Activated CD8-positive, alpha-beta T cell treated with anti-CD3 and anti-CD28 coated beads for 36 hours (primary cell): ENCODE measurements at regions not wholly inside any gene's neighbourhood (a gene's known extent, or its start where the extent isn't known, plus 50 kb on each side); places are given as distances from the start of the nearest gene placed in this dataset.
"Not testable (repeated sequence)": the region's sequence is repeated elsewhere in the genome, so short reads cannot be mapped to it uniquely, and the experiment has no call there.

Experiments used
- ATAC-seq: fragments of 200-7000 bp; cut with Tn5 transposase; one replicate; pipeline ENCODE4 v1.10.0; 2021; ENCODE audit warnings: mild to moderate bottlenecking, moderate library complexity
- CTCF ChIA-PET: fragments of 350-600 bp; sonication (Branson Sonifier 250); formaldehyde crosslinking; loops from one replicate; lab custom pipeline; 2021; ENCODE audit warnings: antibody characterized with exemption; lab: Charles Lee
- POLR2A ChIA-PET: fragments of 350-600 bp; sonication (Branson Sonifier 250); formaldehyde crosslinking; loops from one replicate; lab custom pipeline; 2021; ENCODE audit warnings: antibody characterized with exemption; lab: Charles Lee
- DNase-seq: peaks from one replicate; pipeline ENCODE4 v3.0.0-alpha.2; 2020
- H3K27ac Mint-ChIP-seq: one replicate; pipeline ENCODE4 v1.8.0; 2021; ENCODE audit warnings: mild to moderate bottlenecking, mixed read lengths
- H3K27me3 Mint-ChIP-seq: one replicate; pipeline ENCODE4 v1.8.0; 2021; ENCODE audit warnings: mixed read lengths
- H3K36me3 Mint-ChIP-seq: one replicate; pipeline ENCODE4 v1.8.0; 2021; ENCODE audit warnings: low read depth, mixed read lengths
- H3K4me1 Mint-ChIP-seq: one replicate; pipeline ENCODE4 v1.8.0; 2021; ENCODE audit warnings: low read depth, mixed read lengths
- H3K4me3 Mint-ChIP-seq: one replicate; pipeline ENCODE4 v1.8.0; 2021; ENCODE audit warnings: mild to moderate bottlenecking, moderate library complexity, mixed read lengths
- H3K9me3 Mint-ChIP-seq: one replicate; pipeline ENCODE4 v1.8.0; 2021; ENCODE audit warnings: mixed read lengths
- intact Hi-C: fragments of 100-400 bp; cut with micrococcal nuclease; formaldehyde crosslinking; loops from one replicate; pipeline ENCODE4 v1.10.0; 2022
- TF ChIP-seq, protein P1 (sequence below): fragments of 200-600 bp; IDR thresholded peaks from one replicate; pipeline ENCODE4 v1.8.0; 2022; ENCODE audit warnings: antibody characterized with exemption, mild to moderate bottlenecking

DNA sequence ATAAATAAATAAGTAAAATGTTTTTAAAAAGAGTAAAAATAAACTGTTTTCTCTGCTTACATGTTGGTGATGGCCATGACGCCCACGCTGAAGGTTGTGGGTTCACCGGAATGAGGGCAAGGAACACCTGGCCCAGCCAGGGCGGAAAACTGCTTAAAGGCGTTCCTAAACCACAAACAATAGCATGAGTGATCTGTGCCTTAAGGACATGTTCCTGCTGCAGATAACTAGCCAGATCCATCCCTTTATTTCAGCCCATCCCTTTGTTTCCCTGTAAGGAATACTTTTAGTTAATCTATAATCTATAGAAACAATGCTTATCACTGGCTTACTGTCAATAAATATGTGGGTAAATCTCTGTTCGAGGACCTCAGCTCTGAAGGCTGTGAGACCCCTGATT, 63.3 kb upstream of the CEP78 start:
- H3K36me3 Mint-ChIP-seq, H3K27me3 Mint-ChIP-seq, H3K4me3 Mint-ChIP-seq, intact Hi-C loops, H3K4me1 Mint-ChIP-seq, CTCF ChIA-PET, H3K9me3 Mint-ChIP-seq, ATAC-seq, H3K27ac Mint-ChIP-seq, DNase-seq: not testable (repeated sequence)
- POLR2A ChIA-PET = interaction anchor here (0.5 kb wide), 1 partner anchor 32 kb away, joined by 3 read pairs; no protein-coding TSS in a partner anchor

DNA sequence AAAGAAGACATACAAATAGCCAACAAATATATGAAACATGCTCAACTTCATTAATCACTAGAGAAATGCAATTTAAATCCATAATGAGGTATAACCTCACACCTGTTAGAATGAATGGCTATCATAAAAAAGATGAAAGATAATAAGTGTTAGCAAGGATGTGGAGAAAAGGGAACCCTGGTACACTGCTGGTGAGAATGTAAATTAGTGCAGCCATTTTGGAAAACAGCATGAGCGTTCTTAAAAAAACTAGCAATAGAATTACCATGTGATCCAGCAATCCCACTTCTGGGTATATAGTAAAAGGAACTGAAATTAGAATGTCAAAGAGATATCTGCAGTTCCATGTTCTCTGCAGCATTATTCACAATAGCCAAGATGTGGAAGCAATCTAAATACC, 64.2 kb upstream of the CEP78 start:
- Mint-ChIP-seq H3K27me3 (no peaks in the 10 kb centered on the region), H3K9me3 (peaks cover 8% of the 10 kb centered on the region), H3K4me3 (no peak overlapping the region), H3K4me1 (no peaks in the 10 kb centered on the region), H3K36me3 (no peaks in the 10 kb centered on the region), H3K27ac (no peak overlapping the region)
- intact Hi-C loops = no loop called here
- POLR2A ChIA-PET = no interaction called here
- ATAC-seq (no peak), DNase-seq (no peak)
- CTCF ChIA-PET = no interaction called here
- TF ChIP-seq, protein P1, sequence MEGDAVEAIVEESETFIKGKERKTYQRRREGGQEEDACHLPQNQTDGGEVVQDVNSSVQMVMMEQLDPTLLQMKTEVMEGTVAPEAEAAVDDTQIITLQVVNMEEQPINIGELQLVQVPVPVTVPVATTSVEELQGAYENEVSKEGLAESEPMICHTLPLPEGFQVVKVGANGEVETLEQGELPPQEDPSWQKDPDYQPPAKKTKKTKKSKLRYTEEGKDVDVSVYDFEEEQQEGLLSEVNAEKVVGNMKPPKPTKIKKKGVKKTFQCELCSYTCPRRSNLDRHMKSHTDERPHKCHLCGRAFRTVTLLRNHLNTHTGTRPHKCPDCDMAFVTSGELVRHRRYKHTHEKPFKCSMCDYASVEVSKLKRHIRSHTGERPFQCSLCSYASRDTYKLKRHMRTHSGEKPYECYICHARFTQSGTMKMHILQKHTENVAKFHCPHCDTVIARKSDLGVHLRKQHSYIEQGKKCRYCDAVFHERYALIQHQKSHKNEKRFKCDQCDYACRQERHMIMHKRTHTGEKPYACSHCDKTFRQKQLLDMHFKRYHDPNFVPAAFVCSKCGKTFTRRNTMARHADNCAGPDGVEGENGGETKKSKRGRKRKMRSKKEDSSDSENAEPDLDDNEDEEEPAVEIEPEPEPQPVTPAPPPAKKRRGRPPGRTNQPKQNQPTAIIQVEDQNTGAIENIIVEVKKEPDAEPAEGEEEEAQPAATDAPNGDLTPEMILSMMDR = no peak

DNA sequence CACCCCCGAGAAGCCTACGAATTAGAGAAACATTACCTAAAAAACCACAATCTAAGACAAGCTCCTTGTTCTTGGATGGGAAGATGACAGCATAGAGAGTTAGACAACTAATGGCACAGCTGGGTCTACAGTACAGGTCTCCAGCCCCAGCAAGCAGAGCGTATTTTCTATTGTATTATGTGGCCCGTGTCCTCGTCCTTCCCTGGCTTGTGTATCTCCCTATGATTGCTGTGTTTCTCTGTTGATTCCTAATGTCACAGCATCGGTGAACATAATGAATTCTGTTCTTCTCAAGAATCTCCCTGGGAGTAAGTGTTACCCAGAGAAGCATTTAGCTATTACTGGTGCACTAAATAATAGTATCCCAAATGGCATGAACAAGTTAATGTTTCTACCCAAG, 66.8 kb upstream of the CEP78 start:
- DNase-seq = no peak
- H3K4me3 Mint-ChIP-seq = no peak overlapping the region
- POLR2A ChIA-PET = no interaction called here
- TF ChIP-seq, protein P1 = no peak
- ATAC-seq = no peak
- H3K4me1 Mint-ChIP-seq = no peaks in the 10 kb centered on the region
- H3K9me3 Mint-ChIP-seq = peaks cover 13% of the 10 kb centered on the region
- H3K27me3 Mint-ChIP-seq = no peaks in the 10 kb centered on the region
- H3K36me3 Mint-ChIP-seq = peaks cover 2% of the 10 kb centered on the region
- H3K27ac Mint-ChIP-seq = no peak overlapping the region
- intact Hi-C loops = no loop called here
- CTCF ChIA-PET = interaction anchor here (1.1 to 1.6 kb wide), 2 partner anchors 11 to 37 kb away, joined by 3 read pairs; no protein-coding TSS in a partner anchor

DNA sequence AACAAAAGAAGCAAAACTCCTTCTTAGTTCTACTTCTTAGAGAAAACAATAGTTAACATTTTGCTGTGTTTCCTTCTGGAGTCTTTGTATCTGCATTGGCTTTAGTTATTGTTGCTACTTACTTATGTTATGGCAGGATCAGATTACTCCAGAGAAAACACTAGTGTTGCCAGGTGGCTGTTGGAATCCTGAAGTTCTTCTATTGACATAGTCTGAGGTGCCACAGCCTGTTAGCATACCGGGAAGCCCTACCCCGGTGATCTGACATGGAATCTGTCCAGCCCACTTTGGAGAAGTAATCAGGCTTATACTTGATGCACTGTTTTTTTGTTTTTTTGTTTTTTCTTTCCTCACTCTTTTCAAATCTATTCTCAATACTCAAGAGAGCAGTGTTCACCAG, 68.5 kb upstream of the CEP78 start:
- H3K9me3 Mint-ChIP-seq = peaks cover 16% of the 10 kb centered on the region
- no peaks in the 10 kb centered on the region for H3K27me3 Mint-ChIP-seq
- H3K4me3 Mint-ChIP-seq = no peak overlapping the region
- no peak for DNase-seq
- H3K27ac Mint-ChIP-seq = no peak overlapping the region
- POLR2A ChIA-PET = no interaction called here
- ATAC-seq = no peak
- CTCF ChIA-PET = no interaction called here
- intact Hi-C loops = no loop called here
- TF ChIP-seq, protein P1 = no peak
- peaks cover 7% of the 10 kb centered on the region for H3K36me3 Mint-ChIP-seq
- no peaks in the 10 kb centered on the region for H3K4me1 Mint-ChIP-seq

DNA sequence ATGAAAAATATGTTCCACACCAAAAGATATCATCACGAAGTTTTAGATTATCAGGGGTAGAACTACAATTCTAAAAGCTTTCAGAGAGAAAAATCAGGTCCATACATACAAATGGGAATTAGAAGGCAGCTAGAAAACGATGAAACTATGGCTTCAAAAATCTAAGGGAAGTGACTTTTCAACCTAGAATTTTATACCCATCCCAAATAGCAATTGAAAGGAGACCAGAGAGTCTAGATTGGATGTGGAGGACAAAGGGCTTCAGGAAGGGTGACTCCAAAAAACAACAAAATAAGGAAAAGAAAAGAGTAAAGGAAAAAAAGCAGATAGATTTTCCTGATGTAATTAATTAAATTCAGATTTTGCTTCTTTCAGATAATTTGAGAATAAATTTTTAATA, 72.0 kb upstream of the CEP78 start:
- no peak overlapping the region for H3K27ac Mint-ChIP-seq
- H3K4me3 Mint-ChIP-seq = no peak overlapping the region
- no peak for ATAC-seq
- H3K27me3 Mint-ChIP-seq = no peaks in the 10 kb centered on the region
- TF ChIP-seq, protein P1 = no peak
- no peak for DNase-seq
- ChIA-PET POLR2A (no interaction called here), CTCF (no interaction called here)
- no peaks in the 10 kb centered on the region for H3K4me1 Mint-ChIP-seq
- intact Hi-C loops = no loop called here
- H3K36me3 Mint-ChIP-seq = peaks cover 7% of the 10 kb centered on the region
- H3K9me3 Mint-ChIP-seq = peaks cover 14% of the 10 kb centered on the region

DNA sequence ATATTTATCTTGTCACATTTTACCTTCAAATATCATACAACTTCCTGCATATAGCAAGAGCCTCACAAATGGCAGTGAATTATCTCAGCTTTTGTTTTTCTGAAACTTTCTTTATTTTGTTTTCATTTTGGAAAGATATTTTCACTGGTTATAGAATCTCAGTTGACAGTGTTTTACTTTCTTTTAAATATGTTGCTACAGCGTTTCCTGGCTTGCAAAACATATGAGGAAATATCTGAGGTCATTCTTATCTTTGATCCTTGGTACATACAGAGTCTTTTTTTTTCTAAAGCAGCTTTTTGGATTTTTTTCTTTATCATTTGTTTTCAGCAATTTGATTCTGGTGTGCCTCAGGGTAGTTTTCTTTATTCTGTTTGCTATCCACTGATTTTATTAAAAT, 77.6 kb upstream of the CEP78 start:
- no peak overlapping the region for H3K27ac Mint-ChIP-seq
- TF ChIP-seq, protein P1 = no peak
- intact Hi-C loops = no loop called here
- H3K9me3 Mint-ChIP-seq = peaks cover 4% of the 10 kb centered on the region
- DNase-seq (no peak), ATAC-seq (no peak)
- CTCF ChIA-PET = no interaction called here
- no peaks in the 10 kb centered on the region for H3K4me1 Mint-ChIP-seq
- no peaks in the 10 kb centered on the region for H3K36me3 Mint-ChIP-seq
- no peaks in the 10 kb centered on the region for H3K27me3 Mint-ChIP-seq
- POLR2A ChIA-PET = no interaction called here
- no peak overlapping the region for H3K4me3 Mint-ChIP-seq
